ENCODE measurements at regions not wholly inside any gene's neighbourhood (a gene's known extent, or its start where the extent isn't known, plus 50 kb on each side); places are given as distances from the start of the nearest gene placed in this dataset.

GRCh38 chr21:34004974-34005373 lies 68.4 kb upstream of the MRPS6 start:
- ATAC-seq (ENCODE audit: low FRiP score) (no peak), DNase-seq (ENCODE audit: low spot score) (no peak)
- TF ChIP-seq CTCF (IDR thresholded peaks at IDR 0.05), result no peak

DNA sequence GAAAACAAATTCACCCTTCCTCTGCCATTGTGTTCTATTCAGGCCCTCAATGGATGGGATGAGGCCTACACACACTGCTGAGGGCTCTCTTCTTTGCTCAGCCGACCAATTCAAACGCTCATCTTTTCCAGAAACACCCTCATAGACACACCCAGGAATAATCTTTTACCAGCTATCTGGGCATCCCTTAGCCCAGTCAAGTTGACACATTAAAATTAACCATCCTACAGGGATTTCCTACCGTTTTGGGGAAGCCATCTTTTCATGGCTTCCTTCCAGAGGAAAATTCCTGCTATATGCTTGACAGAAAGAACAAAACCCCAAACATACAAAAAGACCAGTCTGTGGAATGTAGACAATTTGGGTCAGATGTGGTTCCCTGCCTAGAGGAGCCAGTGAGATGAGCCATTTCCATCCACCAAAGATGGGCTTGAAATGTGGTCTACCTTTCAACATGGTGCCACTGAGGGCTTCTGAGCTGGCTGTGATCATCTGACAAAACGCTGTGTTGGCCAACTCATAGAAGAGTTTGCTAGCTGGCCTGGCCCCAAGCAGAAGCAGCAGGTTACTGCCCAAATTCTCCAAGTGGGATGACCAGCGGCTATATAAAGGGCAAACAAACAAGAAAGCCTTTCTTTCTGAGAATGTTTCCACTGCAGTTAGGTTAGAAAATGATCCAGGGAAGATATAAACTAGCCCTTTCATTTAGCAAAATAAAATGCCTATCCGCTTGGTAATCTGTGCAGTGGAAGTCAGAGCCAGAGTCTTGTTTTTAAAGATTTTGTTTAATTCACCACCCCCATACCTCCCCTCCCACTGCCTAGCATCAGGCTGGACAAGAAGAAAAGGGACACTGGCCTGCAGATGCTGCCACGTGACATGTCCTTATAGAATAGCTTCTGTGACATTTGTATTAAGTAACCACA lies 69.1 kb upstream of the MRPS6 start:
- no peak for ATAC-seq (ENCODE audit: low FRiP score)

GRCh38 chr21:34003428-34003827 lies 70.0 kb upstream of the MRPS6 start:
- no peak for TF ChIP-seq CTCF (IDR thresholded peaks at IDR 0.05)
- no peak for ATAC-seq (ENCODE audit: low FRiP score)
- no peak for DNase-seq (ENCODE audit: low spot score)

More for the DNA sequence above, 69.1 kb upstream of the MRPS6 start:
- TF ChIP-seq CTCF (IDR thresholded peaks at IDR 0.05), result no peak
- DNase-seq (ENCODE audit: low spot score), result no peak

- DNase-seq (ENCODE audit: low spot score) (no peak), ATAC-seq (ENCODE audit: low FRiP score) (no peak)
- TF ChIP-seq CTCF (IDR thresholded peaks at IDR 0.05), result no peak
Measured at GRCh38 chr21:34000375-34000774, 73.0 kb upstream of the MRPS6 start.

DNA sequence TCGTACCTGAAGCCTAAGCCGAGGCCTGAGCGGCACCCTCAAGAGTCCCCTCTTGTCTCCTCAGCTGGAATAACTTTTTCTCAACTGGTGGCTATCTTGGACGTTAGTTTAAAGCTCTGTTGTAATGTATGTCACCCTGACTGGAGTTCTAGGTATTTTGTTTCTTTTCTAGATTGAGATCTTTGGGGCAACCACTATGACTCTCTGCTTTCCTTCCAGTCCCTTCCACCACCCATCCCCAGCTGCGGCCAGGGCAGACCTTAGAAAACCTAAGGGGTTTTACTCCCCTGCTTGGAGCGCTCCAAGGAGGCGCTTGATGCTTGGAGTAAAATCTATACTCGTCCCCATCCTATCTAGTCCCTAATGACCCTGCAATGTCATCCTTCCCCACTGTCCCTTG lies 74.6 kb upstream of the MRPS6 start:
- no peak for TF ChIP-seq CTCF (IDR thresholded peaks at IDR 0.05)
- ATAC-seq (ENCODE audit: low FRiP score), result no peak
- DNase-seq (ENCODE audit: low spot score), result no peak

- no peak for TF ChIP-seq CTCF (IDR thresholded peaks at IDR 0.05)
- ATAC-seq (ENCODE audit: low FRiP score) (no peak), DNase-seq (ENCODE audit: low spot score) (no peak)
Measured at GRCh38 chr21:33998402-33998801, 75.0 kb upstream of the MRPS6 start.

DNA sequence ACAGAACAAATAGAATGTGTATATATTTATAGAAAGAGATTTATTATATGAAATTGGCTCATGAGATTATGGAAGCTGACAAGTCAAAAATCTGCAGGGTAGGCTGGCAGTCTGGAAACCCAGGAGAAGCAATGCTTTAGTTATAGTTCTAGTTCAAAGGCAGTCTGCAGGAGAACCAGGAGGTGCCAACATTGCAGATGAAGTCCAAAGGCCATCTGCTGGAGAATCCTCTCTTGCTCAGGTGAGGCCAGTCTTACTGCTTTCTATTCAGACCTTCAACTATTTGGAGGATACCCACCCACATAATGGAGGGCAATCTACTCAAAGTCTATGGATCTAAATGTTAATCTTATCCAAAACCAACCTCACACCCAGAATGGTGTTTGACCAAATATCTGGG lies 75.9 kb upstream of the MRPS6 start:
- TF ChIP-seq CTCF (IDR thresholded peaks at IDR 0.05), result no peak
- no peak for ATAC-seq (ENCODE audit: low FRiP score)

More for the DNA sequence above, 75.9 kb upstream of the MRPS6 start:
- DNase-seq (ENCODE audit: low spot score), result no peak
